HEK293 (cell line): ENCODE measurements at regions not wholly inside any gene's neighbourhood (a gene's known extent, or its start where the extent isn't known, plus 50 kb on each side); places are given as distances from the start of the nearest gene placed in this dataset.

Source experiments
- CTCF ChIA-PET: fragments of 350-600 bp; formaldehyde crosslinking; extraction: SDS; loops from one replicate; lab custom pipeline; 2021; ENCODE audit warnings: antibody characterized with exemption; lab: Yijun Ruan, JAX
- POLR2A ChIA-PET: fragments of 300-600 bp; formaldehyde crosslinking; extraction: SDS; loops from one replicate; lab custom pipeline; 2020; ENCODE audit warnings: antibody characterized with exemption, inconsistent platforms; lab: Yijun Ruan, JAX
- H3K27ac ChIP-seq: fragments of 200-500 bp; sonication (Bioruptor generic); 2 replicates; pipeline ENCODE4 v1.5.1; 2014; ENCODE audit warnings: low read depth, low read length, control low read depth, inconsistent platforms; ENCODE audit errors: extremely low read depth
- H3K36me3 ChIP-seq, 2 experiments: fragments of 200-500 bp in 1 of 2; sonication (Bioruptor generic) in 1 of 2; 1 replicate in 1 of 2; 2 replicates in 1 of 2; pipeline ENCODE4 v1.5.1; 2014 to 2017; ENCODE audit warnings: inconsistent platforms in 2 of 2, low read length in 2 of 2; ENCODE audit not compliant: control insufficient read depth in 2 of 2, insufficient read depth in 1 of 2
- H3K4me1 ChIP-seq: fragments of 200-500 bp; sonication (Bioruptor generic); 2 replicates; pipeline ENCODE4 v1.5.1; 2014; ENCODE audit warnings: mild to moderate bottlenecking, low read length, inconsistent platforms; ENCODE audit not compliant: control insufficient read depth, insufficient read depth
- H3K4me3 ChIP-seq: 2 replicates; pipeline ENCODE4 v1.5.1; 2011; ENCODE audit warnings: low read depth, mild to moderate bottlenecking, control low read depth, low read length, moderate library complexity
- H3K9me3 ChIP-seq: fragments of 200-500 bp; sonication (Bioruptor generic); 2 replicates; pipeline ENCODE4 v1.5.1; 2014; ENCODE audit warnings: low read depth, low read length, inconsistent platforms; ENCODE audit not compliant: control insufficient read depth, insufficient read depth
- HOXA7 ChIP-seq: sonication (generic); formaldehyde crosslinking; IDR thresholded peaks from 2 replicates; pipeline ENCODE4 v1.8.1; 2022; ENCODE audit warnings: missing genetic modification reagents, borderline replicate concordance
- HOXD13 ChIP-seq: sonication (generic); formaldehyde crosslinking; IDR thresholded peaks from 2 replicates; pipeline ENCODE4 v1.8.0; 2022; ENCODE audit warnings: missing genetic modification reagents, borderline replicate concordance
- IKZF3 ChIP-seq: fragments of 450-650 bp; IDR thresholded peaks from 2 replicates; pipeline ENCODE4 v1.5.0; 2018; ENCODE audit warnings: missing biosample characterization, mild to moderate bottlenecking, missing genetic modification characterization, moderate library complexity
- SALL2 ChIP-seq: fragments of 450-650 bp; formaldehyde crosslinking; IDR thresholded peaks from 2 replicates; pipeline ENCODE4 v1.5.0; 2017; ENCODE audit warnings: missing biosample characterization, mild to moderate bottlenecking, missing genetic modification characterization, borderline replicate concordance
- SCRT1 ChIP-seq: fragments of 450-650 bp; formaldehyde crosslinking; IDR thresholded peaks from 2 replicates; pipeline ENCODE4 v1.5.1; 2016; ENCODE audit warnings: missing biosample characterization, missing genetic modification characterization, borderline replicate concordance
- SP3 ChIP-seq: fragments of 450-650 bp; formaldehyde crosslinking; IDR thresholded peaks from 2 replicates; pipeline ENCODE4 v1.5.1; 2016; ENCODE audit warnings: missing biosample characterization, missing genetic modification characterization
- ZBTB10 ChIP-seq: fragments of 450-650 bp; formaldehyde crosslinking; IDR thresholded peaks from 2 replicates; pipeline ENCODE4 v1.5.1; 2016; ENCODE audit warnings: missing biosample characterization, missing genetic modification characterization
- ZBTB20 ChIP-seq: fragments of 450-650 bp; formaldehyde crosslinking; IDR thresholded peaks from 2 replicates; pipeline ENCODE4 v1.5.1; 2016; ENCODE audit warnings: missing biosample characterization, missing genetic modification characterization
- ZBTB6 ChIP-seq: fragments of 450-650 bp; formaldehyde crosslinking; IDR thresholded peaks from 2 replicates; pipeline ENCODE4 v1.5.1; 2017; ENCODE audit warnings: missing biosample characterization, missing genetic modification characterization
- ZBTB7A ChIP-seq: fragments of 450-650 bp; formaldehyde crosslinking; IDR thresholded peaks from 2 replicates; pipeline ENCODE4 v1.5.1; 2016; ENCODE audit warnings: low read depth, missing biosample characterization, missing genetic modification characterization
- ZNF114 ChIP-seq: fragments of 450-650 bp; formaldehyde crosslinking; IDR thresholded peaks from 2 replicates; pipeline ENCODE4 v1.5.0; 2017; ENCODE audit warnings: missing biosample characterization, missing genetic modification characterization
- ZNF140 ChIP-seq: fragments of 450-650 bp; formaldehyde crosslinking; IDR thresholded peaks from 2 replicates; pipeline ENCODE4 v1.5.1; 2016; ENCODE audit warnings: missing biosample characterization, missing genetic modification characterization
- ZNF174 ChIP-seq: fragments of 450-650 bp; formaldehyde crosslinking; IDR thresholded peaks from 2 replicates; pipeline ENCODE4 v1.5.0; 2017; ENCODE audit warnings: missing biosample characterization, mild to moderate bottlenecking, missing genetic modification characterization
- ZNF184 ChIP-seq: fragments of 450-650 bp; IDR thresholded peaks from 2 replicates; pipeline ENCODE4 v1.5.1; 2018; ENCODE audit warnings: missing biosample characterization, mild to moderate bottlenecking, missing genetic modification characterization
- ZNF2 ChIP-seq: fragments of 450-650 bp; formaldehyde crosslinking; IDR thresholded peaks from 2 replicates; pipeline ENCODE4 v1.5.1; 2016; ENCODE audit warnings: missing biosample characterization, missing genetic modification characterization
- ZNF248 ChIP-seq: fragments of 450-650 bp; formaldehyde crosslinking; IDR thresholded peaks from 2 replicates; pipeline ENCODE4 v1.5.1; 2017; ENCODE audit warnings: missing biosample characterization, missing genetic modification characterization
- ZNF292 ChIP-seq: fragments of 450-650 bp; formaldehyde crosslinking; IDR thresholded peaks from 2 replicates; pipeline ENCODE4 v1.5.1; 2016; ENCODE audit warnings: low read depth, missing biosample characterization, missing genetic modification characterization, borderline replicate concordance
- ZNF350 ChIP-seq: fragments of 450-650 bp; formaldehyde crosslinking; IDR thresholded peaks from 2 replicates; pipeline ENCODE4 v1.5.0; 2017; ENCODE audit warnings: missing biosample characterization, mild to moderate bottlenecking, missing genetic modification characterization
- ZNF366 ChIP-seq: fragments of 450-650 bp; formaldehyde crosslinking; conservative IDR thresholded peaks from 2 replicates; pipeline ENCODE4 v1.5.1; 2016; ENCODE audit warnings: missing biosample characterization, missing genetic modification characterization
- ZNF404 ChIP-seq: fragments of 450-650 bp; formaldehyde crosslinking; IDR thresholded peaks from 2 replicates; pipeline ENCODE4 v1.5.1; 2017; ENCODE audit warnings: missing biosample characterization, missing genetic modification characterization
- ZNF544 ChIP-seq: fragments of 450-650 bp; formaldehyde crosslinking; IDR thresholded peaks from 2 replicates; pipeline ENCODE4 v1.5.0; 2017; ENCODE audit warnings: missing biosample characterization, missing genetic modification characterization
- ZNF561 ChIP-seq: fragments of 450-650 bp; IDR thresholded peaks from 2 replicates; pipeline ENCODE4 v1.5.1; 2018; ENCODE audit warnings: missing biosample characterization, missing genetic modification characterization, borderline replicate concordance
- ZNF585B ChIP-seq: fragments of 450-650 bp; formaldehyde crosslinking; IDR thresholded peaks from 2 replicates; pipeline ENCODE4 v1.5.1; 2016; ENCODE audit warnings: missing biosample characterization, missing genetic modification characterization
- ZNF660 ChIP-seq: fragments of 450-650 bp; IDR thresholded peaks from 2 replicates; pipeline ENCODE4 v1.5.1; 2018; ENCODE audit warnings: missing biosample characterization, mild to moderate bottlenecking, missing genetic modification characterization
- ZSCAN18 ChIP-seq: fragments of 450-650 bp; formaldehyde crosslinking; IDR thresholded peaks from 2 replicates; pipeline ENCODE4 v1.5.1; 2016; ENCODE audit warnings: missing biosample characterization, missing genetic modification characterization
- ZSCAN23 ChIP-seq: fragments of 450-650 bp; formaldehyde crosslinking; IDR thresholded peaks from 2 replicates; pipeline ENCODE4 v1.5.1; 2016; ENCODE audit warnings: missing biosample characterization, missing genetic modification characterization
- TF ChIP-seq, protein P1 (sequence below): fragments of 450-650 bp; formaldehyde crosslinking; IDR thresholded peaks from 2 replicates; pipeline ENCODE4 v1.5.1; 2017; ENCODE audit warnings: missing biosample characterization, missing genetic modification characterization

DNA sequence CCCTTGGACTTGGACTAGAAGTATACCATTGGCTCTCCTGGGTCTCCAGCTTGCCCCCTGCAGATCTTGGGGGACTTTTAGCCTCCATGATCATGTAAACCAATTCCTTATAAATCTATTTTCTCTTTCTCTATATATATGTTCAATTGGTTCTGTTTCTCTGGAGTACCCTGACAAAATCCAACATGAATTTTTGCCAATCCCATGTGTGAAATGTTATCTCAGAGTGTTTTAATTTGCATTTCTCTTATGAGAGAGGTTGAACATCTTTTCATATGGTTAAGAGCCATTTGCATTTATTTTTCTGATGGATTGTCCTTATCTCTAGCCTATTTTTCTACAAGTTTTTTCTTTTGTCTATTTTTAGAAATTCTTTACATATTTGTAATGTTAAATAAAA lies 131.7 kb upstream of the NEO1 start:
- POLR2A ChIA-PET = no interaction called here
- Histone ChIP-seq H3K4me3 (no peak overlapping the region), H3K36me3 (no peaks in the 10 kb centered on the region), H3K27ac (no peak overlapping the region), H3K4me1 (peaks cover 8% of the 10 kb centered on the region), H3K9me3 (no peaks in the 10 kb centered on the region)
- CTCF ChIA-PET = interaction anchor here (0.8 kb wide), 1 partner anchor 198 kb away, joined by 3 read pairs; no protein-coding TSS in a partner anchor
- no peak for TF ChIP-seq ZNF248 (tag by site-specific recombination)
- no peak for TF ChIP-seq ZNF292
- no peak for TF ChIP-seq ZNF2
- no peak for TF ChIP-seq IKZF3 (tag by site-specific recombination)
- no peak for TF ChIP-seq SCRT1 (tag by site-specific recombination)

GRCh38 chr15:72919936-72920465 lies 132.3 kb upstream of the NEO1 start:
- H3K9me3 ChIP-seq = no peaks in the 10 kb centered on the region
- H3K4me1 ChIP-seq = peaks cover 8% of the 10 kb centered on the region
- TF ChIP-seq ZBTB10 (tag by site-specific recombination) (no peak), ZBTB20 (tag by site-specific recombination) (no peak), ZBTB7A (tag by site-specific recombination) (no peak), ZNF561 (tag by site-specific recombination) (no peak), SP3 (no peak), ZNF140 (no peak), ZSCAN18 (tag by site-specific recombination) (no peak), ZNF366 (tag by site-specific recombination) (no peak), ZNF585B (tag by site-specific recombination) (no peak), ZNF404 (tag by site-specific recombination) (no peak), IKZF3 (tag by site-specific recombination) (no peak)
- TF ChIP-seq, all 188 proteins: peak for 0
- ChIA-PET CTCF (no interaction called here), POLR2A (no interaction called here)
- Histone ChIP-seq H3K36me3 (no peaks in the 10 kb centered on the region), H3K4me3 (no peak overlapping the region), H3K27ac (no peak overlapping the region)

GRCh38 chr15:72916897-72917296 lies 133.3 kb upstream of the ADPGK start:
- H3K9me3 ChIP-seq = no peaks in the 10 kb centered on the region
- ChIA-PET CTCF (interaction anchor here (0.6 kb wide), 1 partner anchor 973 kb away, joined by 3 read pairs; no protein-coding TSS in a partner anchor), POLR2A (no interaction called here)
- no peak overlapping the region for H3K4me3 ChIP-seq
- no peaks in the 10 kb centered on the region for H3K36me3 ChIP-seq
- H3K27ac ChIP-seq = no peak overlapping the region
- H3K4me1 ChIP-seq = peaks cover 8% of the 10 kb centered on the region
- TF ChIP-seq ZNF248 (tag by site-specific recombination) (0 out of 2 replicates have a peak, but pooled peaks have one; percentile 13), ZNF114 (no peak), ZSCAN23 (tag by site-specific recombination) (no peak), ZNF174 (0 out of 2 replicates have a peak, but pooled peaks have one; percentile 41), ZNF184 (tag by site-specific recombination) (0 out of 2 replicates have a peak, but pooled peaks have one; percentile 32), HOXD13 (peak; percentile 34; the same call in 1 of the 2 replicates), ZNF544 (tag by site-specific recombination) (0 out of 2 replicates have a peak, but pooled peaks have one; percentile 62), SALL2 (tag by site-specific recombination) (peak; percentile 75; the same call in 1 of the 2 replicates), HOXA7 (CRISPR knock-in tag) (no peak), ZNF660 (tag by site-specific recombination) (peak; percentile 82), ZBTB6 (tag by site-specific recombination) (0 out of 2 replicates have a peak, but pooled peaks have one; percentile 35), ZNF350 (peak; percentile 63; the same call in 1 of the 2 replicates)
- TF ChIP-seq, protein P1, sequence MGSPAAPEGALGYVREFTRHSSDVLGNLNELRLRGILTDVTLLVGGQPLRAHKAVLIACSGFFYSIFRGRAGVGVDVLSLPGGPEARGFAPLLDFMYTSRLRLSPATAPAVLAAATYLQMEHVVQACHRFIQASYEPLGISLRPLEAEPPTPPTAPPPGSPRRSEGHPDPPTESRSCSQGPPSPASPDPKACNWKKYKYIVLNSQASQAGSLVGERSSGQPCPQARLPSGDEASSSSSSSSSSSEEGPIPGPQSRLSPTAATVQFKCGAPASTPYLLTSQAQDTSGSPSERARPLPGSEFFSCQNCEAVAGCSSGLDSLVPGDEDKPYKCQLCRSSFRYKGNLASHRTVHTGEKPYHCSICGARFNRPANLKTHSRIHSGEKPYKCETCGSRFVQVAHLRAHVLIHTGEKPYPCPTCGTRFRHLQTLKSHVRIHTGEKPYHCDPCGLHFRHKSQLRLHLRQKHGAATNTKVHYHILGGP (tag by site-specific recombination) = peak; percentile 76; the same call in 1 of the 2 replicates
